ENCODE measurements at regions not wholly inside any gene's neighbourhood (a gene's known extent, or its start where the extent isn't known, plus 50 kb on each side); places are given as distances from the start of the nearest gene placed in this dataset.

- TF ChIP-seq EP300 (IDR thresholded peaks at IDR 0.05) (no peak), POLR2A (IDR thresholded peaks at IDR 0.05) (no peak)
Observed at GRCh38 chr21:28749536-28749935, 243.1 kb downstream of the LTN1 start.
